Uterus (tissue), 2 donors: ENCODE measurements at regions not wholly inside any gene's neighbourhood (a gene's known extent, or its start where the extent isn't known, plus 50 kb on each side); places are given as distances from the start of the nearest gene placed in this dataset.

ENCODE experiments used
- CTCF ChIP-seq, 4 experiments: fragments of 200-600 bp in 2 of 4; fragments of 450-650 bp in 2 of 4; sonication (generic) in 2 of 4; IDR thresholded peaks; one replicate each; pipeline ENCODE4 v1.5.1; 2016 to 2019; ENCODE audit warnings: antibody characterized with exemption in 4 of 4, mild to moderate bottlenecking in 2 of 4, moderate library complexity in 1 of 4
- POLR2A ChIP-seq, 2 donors: fragments of 450-650 bp; IDR thresholded peaks; one replicate each; pipeline ENCODE4 v1.6.1; 2016; ENCODE audit warnings: antibody characterized with exemption in 2 of 2, mild to moderate bottlenecking in 1 of 2, moderate library complexity in 1 of 2

- TF ChIP-seq POLR2A (IDR thresholded peaks at IDR 0.05) = no peak
- TF ChIP-seq CTCF (IDR thresholded peaks at IDR 0.05) = no peak
Observed at GRCh38 chr6:66940003-66940402, 1233.0 kb upstream of the EYS start.
